ENCODE measurements at regions not wholly inside any gene's neighbourhood (a gene's known extent, or its start where the extent isn't known, plus 50 kb on each side); places are given as distances from the start of the nearest gene placed in this dataset.

DNA sequence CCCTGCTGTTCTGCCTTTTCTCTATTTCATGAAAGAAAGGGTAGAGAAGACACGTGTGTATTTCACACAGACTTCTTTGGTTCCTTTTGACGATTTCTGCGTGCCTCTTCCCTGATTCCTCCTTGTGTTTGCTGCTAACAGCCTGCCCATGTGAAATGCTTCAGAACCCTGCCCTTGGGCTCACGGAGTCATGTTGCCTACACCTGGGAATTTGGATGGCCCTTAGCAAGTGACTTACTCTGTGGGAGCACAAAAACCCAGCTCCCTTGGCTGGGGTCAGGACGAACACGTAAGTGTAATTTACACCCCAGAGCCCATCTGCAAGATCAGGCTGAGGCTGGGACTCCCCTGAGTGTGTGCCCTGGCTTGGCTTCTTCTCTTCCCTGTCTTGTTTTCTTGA, 220.3 kb upstream of the BCOR start:
- ATAC-seq, result no peak
- no peaks in the 10 kb centered on the region for H3K27me3 Mint-ChIP-seq
- H3K9me3 Mint-ChIP-seq, result peaks cover 20% of the 10 kb centered on the region
- H3K4me3 Mint-ChIP-seq, result no peak overlapping the region
- H3K4me1 Mint-ChIP-seq, result no peaks in the 10 kb centered on the region
- no peak overlapping the region for H3K27ac Mint-ChIP-seq
- H3K36me3 Mint-ChIP-seq, result peaks cover 14% of the 10 kb centered on the region

DNA sequence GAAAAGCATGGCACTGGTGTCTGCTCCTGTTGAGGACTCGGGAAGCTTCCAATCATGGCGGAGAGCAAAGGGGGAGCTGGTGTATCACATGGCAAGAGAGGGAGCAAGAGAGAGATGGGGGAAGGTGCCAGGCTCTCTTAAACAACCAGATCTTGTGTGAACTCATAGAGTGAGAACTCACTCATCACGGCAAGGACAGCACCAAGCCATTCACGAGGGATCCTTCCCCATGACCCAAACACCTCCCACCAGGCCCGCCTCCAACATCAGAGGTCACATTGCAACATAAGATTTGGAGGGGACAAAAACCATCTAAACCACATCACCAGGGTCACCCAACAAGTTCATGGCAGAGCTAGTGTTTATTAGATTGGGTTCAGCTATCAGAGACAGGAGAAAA, 218.7 kb upstream of the BCOR start:
- no peak for ATAC-seq
- Mint-ChIP-seq H3K36me3 (peaks cover 14% of the 10 kb centered on the region), H3K27me3 (no peaks in the 10 kb centered on the region), H3K27ac (no peak overlapping the region), H3K9me3 (peaks cover 20% of the 10 kb centered on the region), H3K4me1 (no peaks in the 10 kb centered on the region), H3K4me3 (no peak overlapping the region)

DNA sequence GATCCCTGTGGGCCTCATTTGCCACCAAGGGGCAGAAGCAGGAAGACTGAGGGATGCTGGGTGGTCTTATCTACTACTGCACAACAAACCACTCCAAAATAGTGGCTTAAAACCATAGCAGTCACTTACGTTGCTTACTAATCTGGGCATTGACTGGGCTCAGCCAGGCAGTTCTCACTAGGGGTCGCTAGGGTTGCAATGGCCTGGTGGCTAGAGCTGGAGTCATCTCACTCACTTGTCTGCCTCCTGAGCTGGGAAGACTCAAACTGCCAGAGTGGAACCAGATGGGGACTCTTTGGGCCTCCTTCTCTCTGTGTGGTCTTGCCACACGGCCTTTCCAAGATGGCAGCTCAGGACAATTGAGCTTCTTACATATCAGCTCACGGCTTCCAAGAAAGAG, 216.3 kb upstream of the BCOR start:
- H3K27ac Mint-ChIP-seq, result no peak overlapping the region
- H3K9me3 Mint-ChIP-seq, result peaks cover 11% of the 10 kb centered on the region
- H3K4me3 Mint-ChIP-seq, result no peak overlapping the region
- no peaks in the 10 kb centered on the region for H3K4me1 Mint-ChIP-seq
- no peaks in the 10 kb centered on the region for H3K27me3 Mint-ChIP-seq
- no peak for ATAC-seq
- H3K36me3 Mint-ChIP-seq, result peaks cover 9% of the 10 kb centered on the region

DNA sequence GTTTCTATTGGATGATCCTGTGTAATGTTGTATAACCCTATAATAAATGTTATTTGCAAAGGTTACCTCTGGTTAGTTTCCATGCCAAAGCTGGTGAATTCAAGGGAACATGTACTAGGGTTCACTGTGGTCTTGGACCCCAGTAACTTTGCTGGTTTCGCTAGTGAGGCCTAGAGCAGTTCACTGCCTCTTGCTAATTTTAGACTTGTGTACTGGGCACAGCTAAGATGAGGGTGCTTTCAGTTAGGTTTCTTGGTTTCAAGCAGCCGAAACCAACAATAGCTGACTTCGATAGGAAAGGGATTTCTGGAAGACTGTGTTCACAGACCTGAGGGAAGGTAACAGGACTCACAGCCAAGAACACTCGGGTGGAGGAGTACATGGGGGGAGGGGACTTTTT, 215.5 kb upstream of the BCOR start:
- H3K4me1 Mint-ChIP-seq, result no peaks in the 10 kb centered on the region
- H3K4me3 Mint-ChIP-seq, result no peak overlapping the region
- peaks cover 11% of the 10 kb centered on the region for H3K9me3 Mint-ChIP-seq
- H3K27ac Mint-ChIP-seq, result no peak overlapping the region
- H3K27me3 Mint-ChIP-seq, result no peaks in the 10 kb centered on the region
- ATAC-seq, result no peak
- peaks cover 9% of the 10 kb centered on the region for H3K36me3 Mint-ChIP-seq

DNA sequence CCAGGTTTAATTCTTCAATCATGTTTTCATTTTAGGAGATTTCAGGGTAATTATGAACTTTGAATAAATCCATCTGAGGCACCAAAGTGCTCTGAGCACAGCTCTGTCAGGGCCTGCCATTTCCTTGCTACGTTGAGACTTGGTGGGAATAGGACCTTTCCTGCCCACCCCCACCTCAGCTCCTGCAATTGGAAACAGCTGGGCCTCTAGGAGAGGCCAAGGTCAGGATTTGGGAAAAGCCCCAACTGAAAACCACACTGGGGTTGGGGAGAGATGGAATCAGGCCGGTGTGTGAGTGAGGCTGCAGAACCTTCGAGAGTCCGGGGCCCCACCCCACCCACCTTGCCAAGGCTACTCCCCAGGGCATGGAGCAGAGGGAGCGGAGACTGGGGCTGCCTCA, 212.7 kb upstream of the BCOR start:
- no peaks in the 10 kb centered on the region for H3K4me1 Mint-ChIP-seq
- no peaks in the 10 kb centered on the region for H3K27me3 Mint-ChIP-seq
- no peak overlapping the region for H3K27ac Mint-ChIP-seq
- no peak for ATAC-seq
- peaks cover under 1% of the 10 kb centered on the region for H3K9me3 Mint-ChIP-seq
- H3K36me3 Mint-ChIP-seq, result no peaks in the 10 kb centered on the region
- H3K4me3 Mint-ChIP-seq, result no peak overlapping the region

DNA sequence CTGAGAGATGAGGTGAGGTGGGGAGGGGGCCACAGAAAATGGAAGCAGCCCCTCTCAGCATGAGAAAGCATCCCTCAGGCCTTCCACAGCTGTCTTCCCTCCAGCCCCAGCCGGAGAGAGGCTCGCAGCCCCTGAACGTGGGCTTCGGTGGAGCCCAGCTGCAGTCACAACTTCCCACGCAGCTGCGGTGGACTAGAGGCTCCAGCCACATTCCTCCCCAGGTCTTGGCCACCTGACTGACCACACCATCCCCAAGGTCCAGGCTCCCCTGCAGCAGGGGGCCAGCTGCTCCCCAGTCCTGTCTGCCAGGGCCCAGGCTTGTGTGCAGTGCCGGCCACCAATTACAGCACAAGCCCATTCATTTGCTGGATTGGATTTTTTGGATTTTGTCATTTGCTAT, 212.3 kb upstream of the BCOR start:
- no peaks in the 10 kb centered on the region for H3K4me1 Mint-ChIP-seq
- no peak overlapping the region for H3K27ac Mint-ChIP-seq
- no peaks in the 10 kb centered on the region for H3K27me3 Mint-ChIP-seq
- H3K9me3 Mint-ChIP-seq, result no peaks in the 10 kb centered on the region
- no peak for ATAC-seq
- no peaks in the 10 kb centered on the region for H3K36me3 Mint-ChIP-seq
- H3K4me3 Mint-ChIP-seq, result no peak overlapping the region

DNA sequence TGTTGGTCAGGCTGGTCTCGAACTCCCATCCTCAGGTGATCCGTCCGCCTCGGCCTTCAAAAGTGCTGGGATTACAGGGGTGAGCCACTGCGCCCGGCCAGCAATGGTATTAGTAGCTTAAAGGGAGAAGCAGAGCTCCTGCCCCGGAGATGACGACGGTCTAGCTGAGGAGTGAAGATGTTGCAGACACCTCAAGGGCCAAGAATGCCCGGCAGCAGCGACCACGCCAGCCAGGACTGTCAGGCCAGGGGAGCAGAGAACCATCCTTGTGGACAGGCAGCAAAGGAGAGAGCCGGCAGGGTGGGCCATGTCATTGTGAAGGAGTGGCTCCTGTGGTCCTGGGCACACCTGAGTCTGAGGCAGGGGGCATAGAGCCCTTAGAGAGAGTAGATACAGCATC, 210.1 kb upstream of the BCOR start:
- H3K36me3 Mint-ChIP-seq, result no peaks in the 10 kb centered on the region
- no peak overlapping the region for H3K27ac Mint-ChIP-seq
- no peaks in the 10 kb centered on the region for H3K27me3 Mint-ChIP-seq
- peaks cover 12% of the 10 kb centered on the region for H3K4me1 Mint-ChIP-seq
- H3K9me3 Mint-ChIP-seq, result peaks cover 6% of the 10 kb centered on the region
- no peak for ATAC-seq
- no peak overlapping the region for H3K4me3 Mint-ChIP-seq

DNA sequence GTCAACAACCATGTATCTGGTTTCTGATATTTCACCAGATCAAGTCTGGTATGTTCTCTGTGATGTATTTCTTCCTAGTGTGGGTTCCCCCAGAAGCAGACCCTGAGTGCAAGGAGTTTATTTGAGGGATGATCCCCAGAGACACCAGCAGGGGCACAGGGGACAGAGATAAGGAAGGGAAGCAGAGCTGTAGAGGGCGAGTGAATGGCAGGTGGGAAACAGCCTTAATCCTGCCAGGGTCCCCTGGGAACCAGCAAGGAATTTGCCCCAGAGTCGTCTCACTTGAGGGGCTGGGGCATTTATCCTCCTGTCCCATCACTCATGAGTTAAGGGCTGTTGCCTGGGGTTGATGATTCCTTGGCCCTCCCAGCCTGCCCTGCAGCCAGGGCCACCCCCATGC, 206.4 kb upstream of the BCOR start:
- H3K27ac Mint-ChIP-seq, result no peak overlapping the region

DNA sequence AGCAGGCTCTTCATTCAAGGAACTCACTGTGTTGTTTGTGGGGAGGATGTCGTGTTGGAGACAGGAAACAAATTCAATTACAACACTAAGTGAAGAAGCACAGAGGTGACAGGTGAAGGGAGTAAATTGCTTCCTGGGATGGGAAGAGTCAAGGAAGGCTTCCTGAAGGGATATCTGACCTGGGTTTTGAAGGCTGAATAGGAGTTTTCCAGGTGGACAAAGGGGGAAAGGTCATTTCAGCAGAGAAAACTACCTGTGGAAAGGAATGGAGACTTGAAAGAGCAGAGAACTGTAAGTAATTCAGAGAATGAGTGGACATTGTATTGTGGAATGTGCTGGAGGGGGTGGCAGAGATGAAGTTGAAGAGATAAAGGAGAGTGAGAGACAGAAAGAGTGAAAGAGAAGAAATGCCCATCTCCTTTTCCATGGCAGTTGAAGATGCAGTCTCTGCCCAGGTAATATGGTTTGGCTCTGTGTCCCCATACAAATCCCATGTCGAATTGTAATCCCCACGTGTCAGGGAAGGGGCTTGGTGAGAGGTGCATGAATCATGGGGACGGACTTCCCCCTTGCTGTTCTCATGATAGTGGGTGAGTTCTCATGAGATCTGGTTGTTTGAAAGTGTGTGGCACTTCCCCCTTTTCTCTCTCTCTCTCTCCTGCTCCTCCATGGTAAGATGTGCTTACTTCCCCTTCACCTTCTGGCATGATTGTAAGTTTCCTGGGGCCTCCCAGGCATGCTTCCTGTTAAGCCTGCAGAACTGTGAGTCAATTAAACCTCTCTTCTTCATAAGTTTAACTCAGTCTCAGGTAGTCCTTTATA, 205.7 kb upstream of the BCOR start:
- no peaks in the 10 kb centered on the region for H3K36me3 Mint-ChIP-seq
- H3K4me3 Mint-ChIP-seq, result no peak overlapping the region
- peaks cover 36% of the 10 kb centered on the region for H3K4me1 Mint-ChIP-seq
- H3K9me3 Mint-ChIP-seq, result peaks cover 6% of the 10 kb centered on the region
- H3K27ac Mint-ChIP-seq, result peak overlapping the region; percentile 60
- H3K27me3 Mint-ChIP-seq, result no peaks in the 10 kb centered on the region
- peak; percentile 43 for ATAC-seq

More for the DNA sequence above, 206.4 kb upstream of the BCOR start:
- no peaks in the 10 kb centered on the region for H3K36me3 Mint-ChIP-seq
- no peaks in the 10 kb centered on the region for H3K27me3 Mint-ChIP-seq
- peaks cover 35% of the 10 kb centered on the region for H3K4me1 Mint-ChIP-seq
- H3K9me3 Mint-ChIP-seq, result peaks cover 6% of the 10 kb centered on the region
- no peak overlapping the region for H3K4me3 Mint-ChIP-seq
- no peak for ATAC-seq

DNA sequence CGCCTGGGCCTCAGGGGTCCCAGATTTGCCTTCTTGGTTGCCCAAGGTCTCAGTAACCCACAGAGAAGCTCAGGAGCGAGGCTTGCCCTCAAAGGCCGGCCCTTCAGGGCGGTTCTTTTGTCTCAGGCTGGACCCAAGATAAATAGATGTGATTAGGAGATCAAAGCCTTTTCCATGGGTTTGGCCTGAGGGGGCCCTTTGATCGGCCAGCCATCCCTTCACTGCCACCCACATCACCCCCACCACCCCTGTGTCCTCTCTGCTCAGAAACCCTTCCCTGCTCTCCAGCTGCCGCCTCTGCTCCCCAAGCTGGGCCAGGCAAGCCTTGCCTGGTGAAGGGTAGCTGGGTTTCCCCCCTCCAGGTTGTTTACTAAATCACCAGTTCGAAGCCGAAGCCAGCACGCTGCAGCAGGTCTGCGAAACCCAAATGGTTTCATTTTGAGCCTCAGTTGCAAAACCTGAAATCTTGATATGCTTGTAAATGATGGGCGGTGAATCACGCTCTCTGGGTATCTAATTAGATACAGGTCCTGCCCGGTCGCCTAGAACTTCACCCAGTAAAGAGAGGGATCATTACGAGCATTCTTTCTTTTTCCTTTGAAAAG, 202.6 kb upstream of the BCOR start:
- H3K36me3 Mint-ChIP-seq, result no peaks in the 10 kb centered on the region
- H3K4me1 Mint-ChIP-seq, result peaks cover 36% of the 10 kb centered on the region
- H3K4me3 Mint-ChIP-seq, result peak overlapping the region; percentile 46
- peaks cover 6% of the 10 kb centered on the region for H3K9me3 Mint-ChIP-seq
- ATAC-seq, result peak; percentile 79
- H3K27ac Mint-ChIP-seq, result peak overlapping the region; percentile 82
- H3K27me3 Mint-ChIP-seq, result no peaks in the 10 kb centered on the region

DNA sequence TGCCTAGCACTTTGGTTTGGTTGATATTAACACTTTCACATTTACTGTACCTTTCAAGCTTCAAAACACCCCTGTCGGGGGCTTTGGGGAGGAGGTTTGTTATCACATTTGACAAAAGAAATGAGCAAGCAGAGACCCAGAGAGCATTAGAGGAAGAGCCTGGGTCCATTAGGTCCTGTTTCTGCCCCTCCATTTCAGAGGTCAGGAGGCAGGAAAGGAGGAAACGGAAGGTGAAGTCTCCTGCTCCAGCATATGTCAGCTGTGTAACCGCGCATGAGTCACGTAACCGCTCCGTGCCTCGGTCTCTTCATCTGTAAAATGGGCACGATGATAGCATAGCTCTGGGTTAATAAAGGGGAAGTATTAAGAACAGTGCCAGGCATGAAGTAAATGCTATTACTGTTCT, 201.9 kb upstream of the BCOR start:
- H3K4me1 Mint-ChIP-seq, result peaks cover 36% of the 10 kb centered on the region
- peak overlapping the region; percentile 82 for H3K27ac Mint-ChIP-seq
- H3K9me3 Mint-ChIP-seq, result peaks cover 6% of the 10 kb centered on the region
- ATAC-seq, result peak; percentile 78
- H3K36me3 Mint-ChIP-seq, result no peaks in the 10 kb centered on the region
- H3K4me3 Mint-ChIP-seq, result no peak overlapping the region
- no peaks in the 10 kb centered on the region for H3K27me3 Mint-ChIP-seq

DNA sequence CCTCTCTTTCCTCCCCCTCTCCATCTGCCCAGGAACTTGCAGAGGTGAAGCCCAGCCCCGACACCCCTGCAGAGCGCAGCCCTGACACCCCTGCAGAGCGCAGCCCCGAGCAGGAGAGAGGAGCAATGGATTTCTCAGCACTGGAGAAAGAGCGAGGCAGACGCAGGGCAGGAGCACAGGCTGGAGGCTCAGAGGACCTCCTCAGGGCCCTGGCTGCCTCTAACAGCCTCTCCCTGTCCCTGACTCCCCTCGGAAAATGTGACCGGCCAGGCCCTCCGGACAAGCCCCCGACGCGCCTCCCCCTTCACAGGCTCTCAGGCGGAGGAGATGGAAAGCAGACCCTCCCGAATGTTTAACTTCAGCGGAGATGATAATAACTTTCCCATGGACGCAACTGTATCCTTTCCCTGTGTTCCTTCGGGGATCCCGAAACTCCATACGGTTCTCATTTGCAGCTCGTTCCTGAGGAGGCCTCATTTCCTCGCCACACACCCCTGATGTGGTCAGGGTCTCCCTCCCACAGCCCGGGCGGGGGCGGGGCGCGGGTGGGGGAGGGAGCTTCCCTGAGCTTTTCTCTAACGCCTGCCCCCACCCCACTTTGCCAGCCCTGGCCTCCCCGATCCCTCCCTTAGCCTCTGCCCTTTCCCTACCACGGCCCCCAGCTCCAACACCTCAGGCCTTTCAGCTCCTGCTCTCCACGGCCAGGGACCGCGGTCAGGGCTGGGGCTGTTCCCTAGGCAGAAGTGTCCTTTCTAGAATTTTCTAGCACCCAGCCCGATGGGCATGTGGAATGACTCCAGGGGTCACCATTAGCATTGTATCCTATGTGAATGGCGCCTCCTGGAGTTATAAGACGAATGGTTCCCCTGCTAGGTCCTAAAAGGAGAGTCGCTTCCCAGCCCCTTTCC, 201.1 kb upstream of the BCOR start:
- Mint-ChIP-seq H3K4me1 (peaks cover 33% of the 10 kb centered on the region), H3K4me3 (no peak overlapping the region), H3K27me3 (no peaks in the 10 kb centered on the region), H3K27ac (peak overlapping the region; percentile 82), H3K36me3 (no peaks in the 10 kb centered on the region), H3K9me3 (peaks cover 4% of the 10 kb centered on the region)
- ATAC-seq, result no peak

DNA sequence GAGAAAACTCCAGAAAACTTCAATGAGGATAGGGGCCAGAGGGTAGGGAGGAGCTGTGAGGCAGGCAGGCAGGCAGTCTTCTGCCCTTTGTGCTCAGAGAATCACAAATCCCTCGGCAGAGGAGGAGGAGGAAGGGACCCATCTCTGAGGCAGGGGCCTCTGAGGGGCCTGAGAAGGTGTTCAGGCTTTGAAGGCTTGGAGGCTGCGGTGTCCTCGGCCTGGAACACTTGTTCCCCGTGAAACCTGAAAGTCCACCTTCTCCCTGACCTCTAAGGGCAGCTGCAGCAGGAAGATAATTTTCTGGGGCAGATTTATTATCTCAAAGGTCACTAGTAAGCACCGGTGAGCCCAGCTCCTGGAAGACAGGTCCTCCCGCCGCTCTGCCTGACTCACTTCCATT, 200.3 kb upstream of the BCOR start:
- ATAC-seq, result no peak
- H3K36me3 Mint-ChIP-seq, result no peaks in the 10 kb centered on the region
- no peaks in the 10 kb centered on the region for H3K27me3 Mint-ChIP-seq
- H3K27ac Mint-ChIP-seq, result no peak overlapping the region
- no peaks in the 10 kb centered on the region for H3K9me3 Mint-ChIP-seq
- no peak overlapping the region for H3K4me3 Mint-ChIP-seq
- peaks cover 25% of the 10 kb centered on the region for H3K4me1 Mint-ChIP-seq

DNA sequence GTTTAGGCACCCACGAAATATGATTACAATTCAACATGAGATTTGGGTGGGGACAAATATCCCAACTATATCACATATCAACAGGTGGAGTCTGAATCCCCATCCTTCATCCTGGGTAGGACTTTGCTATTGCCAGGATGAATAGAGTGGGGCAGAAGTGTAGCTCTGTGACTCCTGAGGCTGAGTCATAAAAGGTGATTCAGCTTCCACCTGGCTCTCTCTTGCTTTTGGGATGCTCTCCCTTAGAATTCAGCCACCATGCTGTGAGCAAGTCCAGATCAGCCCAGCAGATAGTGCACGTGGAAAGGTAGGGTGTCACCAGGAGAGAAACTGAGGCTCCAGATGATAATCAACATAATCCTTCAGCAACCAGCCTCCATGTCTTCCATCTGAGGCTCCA, 193.8 kb upstream of the BCOR start:
- Mint-ChIP-seq H3K4me3 (no peak overlapping the region), H3K36me3 (no peaks in the 10 kb centered on the region), H3K9me3 (no peaks in the 10 kb centered on the region), H3K27me3 (no peaks in the 10 kb centered on the region), H3K27ac (no peak overlapping the region), H3K4me1 (no peaks in the 10 kb centered on the region)
- no peak for ATAC-seq

DNA sequence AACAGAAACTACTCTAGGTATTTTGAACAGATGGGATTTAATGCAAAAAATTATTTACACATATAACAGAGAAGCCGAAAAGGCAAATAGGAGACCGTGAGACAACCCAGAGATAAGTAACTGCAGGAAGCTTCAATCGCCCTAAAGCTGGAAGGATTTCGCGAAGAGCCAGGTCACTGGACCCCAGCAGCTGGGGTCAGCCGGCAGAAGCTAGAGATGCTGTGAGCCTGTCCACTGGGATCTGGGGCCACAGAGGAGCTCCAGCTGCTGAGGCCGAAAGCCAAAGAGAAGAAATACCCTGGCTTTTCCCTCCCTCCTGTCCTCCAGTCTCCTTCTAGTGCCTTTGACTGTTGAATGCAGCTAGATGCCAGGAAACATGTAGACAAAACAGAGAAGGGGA, 192.8 kb upstream of the BCOR start:
- H3K9me3 Mint-ChIP-seq, result peaks cover 3% of the 10 kb centered on the region
- no peaks in the 10 kb centered on the region for H3K36me3 Mint-ChIP-seq
- H3K27ac Mint-ChIP-seq, result no peak overlapping the region
- ATAC-seq, result no peak
- no peak overlapping the region for H3K4me3 Mint-ChIP-seq
- no peaks in the 10 kb centered on the region for H3K27me3 Mint-ChIP-seq
- no peaks in the 10 kb centered on the region for H3K4me1 Mint-ChIP-seq

Measured in stimulated activated memory B cell treated with anti-CD40 and anti-IgM and Interleukin-4, amounts not matched to agents 10 μg/mL and 1 μg/mL and 100 μg/mL, for 72 hours (primary cell).